ENCODE measurements at regions not wholly inside any gene's neighbourhood (a gene's known extent, or its start where the extent isn't known, plus 50 kb on each side); places are given as distances from the start of the nearest gene placed in this dataset.
"Not testable (repeated sequence)": the region's sequence is repeated elsewhere in the genome, so short reads cannot be mapped to it uniquely, and the experiment has no call there.

DNA sequence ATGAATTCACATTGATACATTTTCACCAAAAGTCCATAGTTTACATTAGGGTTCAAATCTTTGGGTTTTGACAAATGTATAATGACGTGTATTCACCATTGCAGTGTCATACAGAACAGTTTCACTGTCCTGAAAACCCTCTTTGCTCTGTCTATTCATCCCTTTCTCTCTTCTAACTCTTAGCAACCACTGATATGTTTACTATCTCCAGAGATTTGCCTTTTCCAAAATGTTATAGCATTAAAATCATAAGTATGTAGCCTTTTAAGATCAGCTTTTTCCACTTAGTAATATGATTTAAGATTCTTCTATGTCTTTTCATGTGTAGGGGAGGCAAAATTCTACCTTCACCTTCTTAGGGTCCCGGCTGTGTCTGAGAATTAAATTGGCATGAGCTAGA lies 203.8 kb downstream of the TPRG1 start:
- no peak for DNase-seq

DNA sequence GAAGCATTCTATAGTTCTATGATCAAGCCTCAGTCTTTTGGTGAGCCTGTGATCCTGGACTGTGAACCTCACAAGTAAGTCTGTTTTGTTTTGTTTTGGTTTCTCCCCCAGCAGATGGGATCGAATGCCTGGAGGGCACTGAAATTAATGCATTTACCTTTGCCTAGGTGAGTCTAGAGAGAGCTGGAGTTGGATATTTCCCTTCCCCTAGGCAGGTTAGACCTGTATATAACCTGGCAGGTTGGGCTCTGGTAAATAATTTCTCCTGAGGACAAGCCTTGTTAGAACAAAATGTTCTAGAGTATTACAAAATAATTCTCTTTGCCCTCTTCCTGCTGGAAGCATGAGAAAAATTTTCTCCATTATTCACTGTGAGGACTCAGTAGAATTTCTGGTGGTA lies 211.9 kb downstream of the TPRG1 start:
- no peak for DNase-seq

GRCh38 chr3:189385880-189386279 lies 214.1 kb downstream of the TPRG1 start:
- DNase-seq, result not testable (repeated sequence)

GRCh38 chr3:189386739-189387138 lies 215.0 kb downstream of the TPRG1 start:
- no peak for DNase-seq

DNA sequence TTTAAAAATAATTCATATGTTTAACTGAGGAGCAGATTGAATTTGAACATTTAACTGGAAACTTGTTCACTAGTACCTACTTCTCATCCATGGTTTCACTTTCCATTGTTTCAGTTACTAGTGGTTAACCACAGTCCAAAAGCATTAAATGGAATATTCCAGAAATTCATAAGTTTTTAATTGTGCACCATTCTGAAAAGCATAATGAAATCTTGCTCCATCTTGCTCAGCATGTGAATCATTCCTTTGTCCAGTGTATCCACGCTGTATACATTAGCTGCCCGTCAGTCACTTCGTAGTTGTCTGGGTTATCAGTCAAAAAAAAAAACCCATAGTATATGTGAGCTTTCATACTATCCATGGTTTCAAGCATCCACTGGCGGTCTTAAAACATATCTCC lies 217.6 kb downstream of the TPRG1 start:
- DNase-seq, result no peak

DNA sequence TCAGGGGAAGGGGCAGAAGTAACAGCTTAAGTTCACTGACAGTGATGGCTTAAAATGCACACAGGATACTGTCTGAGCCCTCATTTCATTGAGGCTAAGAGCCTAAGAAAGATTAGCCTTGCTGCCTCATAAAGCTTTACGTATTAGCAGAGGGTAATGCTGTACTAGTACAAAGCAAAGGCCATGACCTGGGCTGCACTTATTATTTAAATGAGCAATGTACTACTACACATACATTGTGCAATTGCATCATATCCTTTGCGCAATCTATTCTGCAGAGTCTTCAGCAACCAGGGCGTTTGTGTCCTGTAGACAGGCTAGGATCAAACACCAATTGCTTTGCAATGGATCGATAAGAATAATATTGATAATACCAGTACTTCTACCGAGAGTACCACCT lies 221.8 kb downstream of the TPRG1 start:
- DNase-seq, result no peak

- DNase-seq, result no peak
Observed at GRCh38 chr3:189394599-189395121, 222.9 kb downstream of the TPRG1 start.

GRCh38 chr3:189395825-189396224 lies 224.1 kb downstream of the TPRG1 start:
- no peak for DNase-seq

- DNase-seq, result no peak
Observed at GRCh38 chr3:189398656-189399055, 226.9 kb downstream of the TPRG1 start.

- DNase-seq, result no peak
Observed at GRCh38 chr3:189401196-189401595, 229.4 kb downstream of the TPRG1 start.

GRCh38 chr3:189403194-189403593 lies 228.0 kb upstream of the TP63 start:
- no peak for DNase-seq

DNA sequence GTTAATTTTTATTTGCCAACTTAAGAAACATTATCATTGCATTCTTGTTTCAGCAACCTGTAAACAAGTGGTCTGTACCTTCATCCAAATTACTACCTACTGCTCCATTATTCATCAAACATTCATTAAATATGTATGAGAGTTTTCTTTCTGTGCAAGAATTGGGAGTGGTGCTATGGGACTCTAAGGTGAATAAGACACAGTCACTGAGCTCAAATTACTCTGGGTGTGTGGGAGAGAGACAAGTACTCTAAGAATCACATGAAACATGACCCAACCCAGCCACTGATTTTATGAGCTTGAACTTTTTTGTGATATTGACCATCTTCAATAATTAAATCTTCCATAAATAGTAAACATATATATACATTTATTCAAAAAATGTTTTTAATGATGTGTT lies 227.2 kb upstream of the TP63 start:
- DNase-seq, result no peak

GRCh38 chr3:189404797-189405484 lies 226.2 kb upstream of the TP63 start:
- no peak for DNase-seq

- no peak for DNase-seq
Observed at GRCh38 chr3:189406148-189406547, 225.0 kb upstream of the TP63 start.

DNA sequence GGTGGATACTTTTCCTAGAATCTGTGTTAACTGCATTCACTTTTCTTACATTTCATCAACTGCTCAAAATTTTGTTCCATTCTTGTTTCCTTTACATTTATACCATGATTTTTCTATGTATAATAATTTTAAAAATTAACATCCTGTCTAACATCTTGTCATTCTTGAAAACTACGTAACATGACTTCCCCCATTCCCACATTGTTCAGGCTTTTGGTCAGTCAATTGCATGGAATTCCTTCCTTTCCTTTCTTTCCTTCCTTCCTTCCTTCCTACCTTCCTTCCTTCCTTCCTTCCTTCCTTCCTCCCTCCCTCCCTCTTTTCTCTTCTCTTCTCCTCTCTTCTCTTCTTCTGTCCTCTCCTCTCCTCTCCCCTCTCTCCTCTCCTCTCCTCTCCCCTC lies 220.7 kb upstream of the TP63 start:
- no peak for DNase-seq

DNA sequence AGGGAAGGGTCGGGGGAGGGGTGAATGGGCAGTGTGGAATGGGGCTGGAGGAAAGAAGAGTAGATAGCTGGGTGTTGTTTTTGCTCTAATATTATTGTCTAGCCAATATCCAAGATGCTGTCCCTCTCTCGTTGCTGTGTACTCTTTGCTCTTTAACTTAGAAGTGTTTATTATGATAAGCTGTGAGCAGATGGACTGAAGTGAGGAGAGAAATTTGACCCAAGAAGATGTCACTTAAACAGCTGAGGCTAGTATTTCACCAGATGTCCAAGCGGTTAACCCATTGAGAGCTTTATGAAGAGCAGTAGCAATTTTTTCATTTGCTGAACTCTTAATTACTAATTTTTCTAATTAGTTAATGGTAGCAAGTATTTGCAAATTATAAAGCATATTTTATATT lies 212.2 kb upstream of the TP63 start:
- DNase-seq, result no peak

- DNase-seq, result no peak
Observed at GRCh38 chr3:189419683-189420082, 211.5 kb upstream of the TP63 start.

- DNase-seq, result no peak
Observed at GRCh38 chr3:189424922-189425321, 206.3 kb upstream of the TP63 start.

GRCh38 chr3:189429019-189429418 lies 202.2 kb upstream of the TP63 start:
- no peak for DNase-seq

DNA sequence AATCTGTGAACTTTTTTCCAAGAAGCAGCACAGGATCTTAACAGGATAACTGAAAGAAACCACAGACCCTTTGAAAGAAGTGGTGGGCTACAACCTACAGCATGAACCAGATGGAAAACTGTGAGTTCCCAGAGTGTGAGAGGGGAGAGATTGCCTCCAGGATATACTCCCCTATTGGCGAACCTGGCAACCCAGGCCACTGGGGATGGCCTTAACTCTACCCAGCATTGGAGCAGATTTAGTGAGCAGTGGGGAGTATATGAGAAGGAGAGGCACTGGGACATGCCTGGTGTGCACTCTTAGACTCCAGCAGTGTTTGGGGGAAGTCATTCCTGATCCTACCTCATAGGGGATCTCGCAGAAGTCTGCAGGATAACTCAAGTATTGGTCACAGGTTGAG lies 201.0 kb upstream of the TP63 start:
- no peak for DNase-seq

DNA sequence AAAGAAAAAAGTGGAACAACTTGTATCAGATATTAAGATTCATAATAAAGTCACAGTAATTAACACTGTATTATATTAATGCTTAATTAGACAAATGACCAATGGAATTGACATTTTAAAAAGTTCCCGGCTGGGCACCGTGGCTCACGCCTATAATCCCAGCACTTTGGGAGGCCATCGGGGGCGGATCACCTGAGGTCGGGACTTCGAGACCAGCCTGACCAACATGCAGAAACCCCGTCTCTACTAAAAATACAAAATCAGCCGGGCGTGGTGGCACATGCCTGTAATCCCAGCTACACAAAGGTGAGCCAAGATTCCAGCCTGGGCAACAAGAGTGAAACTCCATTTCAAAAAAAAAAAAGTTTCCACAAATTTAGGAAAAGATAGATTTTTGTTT lies 188.9 kb upstream of the TP63 start:
- not testable (repeated sequence) for DNase-seq

DNA sequence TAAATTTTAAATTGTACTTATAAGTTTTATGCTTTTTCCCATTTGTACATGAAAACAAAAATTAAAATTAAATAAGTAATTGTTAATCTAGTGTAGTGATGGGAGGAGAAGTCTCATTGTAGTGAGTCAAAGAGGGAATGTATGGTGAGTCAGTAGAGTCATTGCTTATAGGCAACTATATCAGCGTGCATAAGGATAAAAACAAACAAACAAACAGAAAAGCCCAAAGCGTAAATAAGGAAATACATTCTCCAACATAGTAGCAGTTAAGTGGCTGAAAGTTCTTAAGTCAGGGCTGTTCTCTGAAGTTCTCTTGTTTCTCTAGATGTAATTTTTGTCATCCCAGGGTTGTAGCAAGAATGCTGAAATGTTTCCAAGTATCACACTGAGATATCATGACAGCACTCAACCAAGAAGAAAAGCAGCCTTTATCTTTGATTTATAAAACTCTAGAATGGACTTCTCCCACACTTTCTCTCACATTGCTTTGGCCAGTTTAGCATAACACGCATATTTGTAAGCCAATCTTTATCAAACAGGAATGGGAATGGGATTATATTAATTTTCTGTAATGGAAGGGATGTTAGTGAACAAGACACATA lies 184.1 kb upstream of the TP63 start:
- no peak for DNase-seq

- no peak for DNase-seq
Observed at GRCh38 chr3:189449084-189449483, 182.1 kb upstream of the TP63 start.

Data from amygdala (tissue), 56 donors.